DND-41 (cell line): ENCODE measurements at regions not wholly inside any gene's neighbourhood (a gene's known extent, or its start where the extent isn't known, plus 50 kb on each side); places are given as distances from the start of the nearest gene placed in this dataset.

ENCODE experiments used
- ATAC-seq: fragments of 200-7000 bp; cut with Tn5 transposase; 3 replicates; pipeline ENCODE4 v1.9.1; 2021; ENCODE audit warnings: low read depth; ENCODE audit not compliant: insufficient read depth
- DNase-seq: peaks from one replicate; pipeline ENCODE4 v3.0.0-alpha.2; 2020
- H2AFZ ChIP-seq: 2 replicates; pipeline ENCODE4 v1.6.0; 2012; ENCODE audit warnings: low read depth, low read length
- H3K27ac ChIP-seq: 2 replicates; pipeline ENCODE4 v1.5.1; 2012; ENCODE audit warnings: low read length, inconsistent platforms
- H3K27me3 ChIP-seq: fragments of 200-600 bp; sonication (generic); 2 replicates; pipeline ENCODE4 v1.6.0; 2012; ENCODE audit warnings: low read length, mild to moderate bottlenecking, inconsistent platforms; ENCODE audit not compliant: insufficient read depth, poor library complexity
- H3K36me3 ChIP-seq: 2 replicates; pipeline ENCODE4 v1.5.1; 2012; ENCODE audit warnings: low read length, inconsistent platforms; ENCODE audit not compliant: insufficient read depth
- H3K4me1 ChIP-seq: 2 replicates; pipeline ENCODE4 v1.5.1; 2012; ENCODE audit warnings: mild to moderate bottlenecking, low read length; ENCODE audit not compliant: insufficient read depth
- H3K4me2 ChIP-seq: 2 replicates; pipeline ENCODE4 v1.6.0; 2012; ENCODE audit warnings: mild to moderate bottlenecking, moderate library complexity, low read length, inconsistent platforms; ENCODE audit not compliant: insufficient read depth
- H3K4me3 ChIP-seq, 2 experiments: fragments of 200-600 bp in 1 of 2; shearing (Covaris generic) in 1 of 2; 2 replicates each; pipeline ENCODE4 v1.5.1; 2012 to 2016; ENCODE audit warnings: inconsistent platforms in 2 of 2, low read length in 2 of 2, mild to moderate bottlenecking in 2 of 2, low read depth in 1 of 2, moderate library complexity in 1 of 2
- H3K79me2 ChIP-seq: 2 replicates; pipeline ENCODE4 v1.6.0; 2012; ENCODE audit warnings: low read length, inconsistent platforms; ENCODE audit not compliant: insufficient read depth
- H3K9ac ChIP-seq: 2 replicates; pipeline ENCODE4 v1.6.0; 2012; ENCODE audit warnings: low read depth, mild to moderate bottlenecking, inconsistent platforms, low read length, moderate library complexity
- H3K9me3 ChIP-seq: 2 replicates; pipeline ENCODE4 v1.5.1; 2012; ENCODE audit warnings: low read length, moderate library complexity, mild to moderate bottlenecking, inconsistent platforms; ENCODE audit not compliant: insufficient read depth, severe bottlenecking
- H4K20me1 ChIP-seq: 2 replicates; pipeline ENCODE4 v1.6.0; 2012; ENCODE audit warnings: low read length; ENCODE audit not compliant: insufficient read depth
- CTCF ChIP-seq: IDR thresholded peaks from 2 replicates; pipeline ENCODE4 v1.5.1; 2012; ENCODE audit warnings: borderline replicate concordance, low read length, moderate library complexity, mild to moderate bottlenecking; ENCODE audit not compliant: poor library complexity, severe bottlenecking; ENCODE audit errors: extremely low read depth
- EZH2 ChIP-seq: IDR thresholded peaks from 3 replicates; pipeline ENCODE4 v1.6.1; 2012; ENCODE audit warnings: borderline replicate concordance, low read depth, mild to moderate bottlenecking, moderate library complexity, low read length, inconsistent platforms; ENCODE audit not compliant: severe bottlenecking

- H3K9ac ChIP-seq: peak overlapping the region; percentile 31; the same call in 1 of the 2 replicates
- peak overlapping the region; percentile 93 for H3K27ac ChIP-seq
- no peaks in the 10 kb centered on the region for H3K36me3 ChIP-seq
- no peak overlapping the region for H3K4me3 ChIP-seq
- ATAC-seq: no peak
- peaks cover 42% of the 10 kb centered on the region for H3K4me1 ChIP-seq
- no peaks in the 10 kb centered on the region for H4K20me1 ChIP-seq
- H3K27me3 ChIP-seq: no peaks in the 10 kb centered on the region
- peak overlapping the region; percentile 20; the same call in 1 of the 2 replicates for H3K4me2 ChIP-seq
- no peaks in the 10 kb centered on the region for H3K9me3 ChIP-seq
- TF ChIP-seq CTCF (no peak), EZH2 (no peak)
- no peak overlapping the region for H2AFZ ChIP-seq
- no peak for DNase-seq
- no peaks in the 10 kb centered on the region for H3K79me2 ChIP-seq
These were observed 130.9 kb upstream of the SERP2 start for GRCh38 chr13:44242766-44243165.

DNA sequence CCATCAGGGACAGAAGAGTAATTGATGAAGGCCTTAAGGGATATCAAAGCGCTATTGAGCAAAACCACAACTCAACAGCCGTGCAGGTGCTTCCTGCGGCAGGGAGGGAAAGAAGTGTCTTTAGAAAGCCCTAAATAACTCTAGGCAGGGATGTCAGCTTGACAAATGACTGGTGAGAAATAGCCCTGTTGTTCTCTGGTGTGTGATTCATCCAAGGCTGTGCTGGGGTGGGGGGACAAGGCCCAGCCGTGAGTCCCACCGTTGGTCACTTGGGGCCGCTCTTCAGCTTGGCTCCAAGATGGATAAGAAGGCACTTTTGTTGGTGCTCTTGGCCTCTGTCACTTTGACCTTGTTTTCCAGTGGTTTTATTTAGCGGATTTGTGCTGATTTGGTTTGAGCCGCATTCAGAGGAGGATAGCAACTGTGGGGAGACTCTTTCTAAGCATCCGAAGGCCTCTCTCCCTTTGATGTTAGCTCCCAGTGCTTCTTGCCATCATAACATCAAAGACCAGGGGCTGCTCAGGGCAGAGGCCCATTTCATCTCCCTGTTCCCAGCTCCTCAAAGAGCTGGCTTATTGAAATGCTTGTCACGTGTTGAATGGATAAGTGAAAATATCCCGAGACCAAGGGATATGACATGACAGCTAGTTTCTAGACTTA lies 130.3 kb upstream of the SERP2 start:
- peaks cover 42% of the 10 kb centered on the region for H3K4me1 ChIP-seq

DNA sequence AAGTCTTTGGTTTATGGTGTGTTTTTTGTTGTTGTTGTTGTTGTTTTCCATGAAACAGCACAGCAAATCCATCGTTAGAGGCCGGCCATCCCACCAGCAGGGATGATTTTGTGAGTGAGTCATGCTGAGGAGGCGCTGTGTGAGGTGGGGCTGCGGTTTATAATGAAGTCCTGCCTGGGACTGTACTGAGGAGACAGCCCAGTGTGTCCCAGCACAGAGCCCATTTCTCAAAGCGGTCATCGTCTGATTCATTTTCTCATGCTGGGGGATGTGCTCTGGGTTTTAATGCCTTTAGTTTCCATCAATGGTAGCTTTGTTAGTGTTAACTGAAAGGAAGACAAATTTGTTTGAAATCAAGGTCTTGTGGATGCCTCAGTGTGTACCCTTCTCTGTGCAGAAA lies 129.3 kb upstream of the SERP2 start:
- Histone ChIP-seq H3K4me3 (peak overlapping the region in 1 of 2 experiments; percentile 17; a peak in 1 of 4 replicates), H3K9ac (peak overlapping the region; percentile 47), H3K4me1 (peaks cover 42% of the 10 kb centered on the region), H3K79me2 (no peaks in the 10 kb centered on the region), H4K20me1 (no peaks in the 10 kb centered on the region), H3K27ac (peak overlapping the region; percentile 93), H3K36me3 (no peaks in the 10 kb centered on the region), H2AFZ (peak overlapping the region; percentile 65), H3K4me2 (peak overlapping the region; percentile 43), H3K9me3 (no peaks in the 10 kb centered on the region), H3K27me3 (no peaks in the 10 kb centered on the region)
- TF ChIP-seq CTCF: no peak
- no peak for TF ChIP-seq EZH2
- no peak for ATAC-seq
- DNase-seq: peak; percentile 23

More for the DNA sequence above, 130.3 kb upstream of the SERP2 start:
- Histone ChIP-seq H3K79me2 (no peaks in the 10 kb centered on the region), H3K36me3 (no peaks in the 10 kb centered on the region), H3K27me3 (no peaks in the 10 kb centered on the region), H3K4me3 (peak overlapping the region in 1 of 2 experiments; percentile 17; a peak in 1 of 4 replicates), H3K4me2 (peak overlapping the region; percentile 43), H4K20me1 (no peaks in the 10 kb centered on the region), H2AFZ (peak overlapping the region; percentile 65), H3K9me3 (no peaks in the 10 kb centered on the region), H3K9ac (peak overlapping the region; percentile 47), H3K27ac (peak overlapping the region; percentile 93)
- no peak for TF ChIP-seq EZH2
- TF ChIP-seq CTCF: peak; percentile 87
- ATAC-seq: peak; percentile 94
- peak; percentile 88 for DNase-seq
